Endodermal cell (in vitro differentiated cells): ENCODE measurements at regions not wholly inside any gene's neighbourhood (a gene's known extent, or its start where the extent isn't known, plus 50 kb on each side); places are given as distances from the start of the nearest gene placed in this dataset.

Source experiments
- DNase-seq: peaks from one replicate; pipeline ENCODE4 v3.0.0-alpha.2; 2017
- H3K27ac ChIP-seq: 2 replicates; pipeline ENCODE4 v1.5.1; 2013; ENCODE audit warnings: mild to moderate bottlenecking, low read depth, low read length, moderate library complexity
- H3K27me3 ChIP-seq: 2 replicates; pipeline ENCODE4 v1.6.1; 2013; ENCODE audit warnings: mild to moderate bottlenecking, low read length, moderate library complexity; ENCODE audit not compliant: insufficient read depth, control insufficient read depth, poor library complexity, severe bottlenecking
- H3K36me3 ChIP-seq: 2 replicates; pipeline ENCODE4 v1.7.0; 2013; ENCODE audit warnings: mild to moderate bottlenecking, low read length, moderate library complexity; ENCODE audit not compliant: control insufficient read depth, insufficient read depth
- H3K4me1 ChIP-seq: one replicate; pipeline ENCODE4 v1.7.0; 2013; ENCODE audit warnings: low read length; ENCODE audit not compliant: control insufficient read depth, insufficient read depth
- H3K4me3 ChIP-seq: 2 replicates; pipeline ENCODE4 v1.5.1; 2013; ENCODE audit warnings: mild to moderate bottlenecking, low read length, moderate library complexity
- H3K9ac ChIP-seq: 2 replicates; pipeline ENCODE4 v1.6.1; 2013; ENCODE audit warnings: mild to moderate bottlenecking, low read length, moderate library complexity; ENCODE audit not compliant: poor library complexity, severe bottlenecking; ENCODE audit errors: extremely low read depth
- H3K9me3 ChIP-seq: 2 replicates; pipeline ENCODE4 v1.6.1; 2013; ENCODE audit warnings: mild to moderate bottlenecking, low read length, moderate library complexity; ENCODE audit not compliant: control insufficient read depth
- H3K27ac Mint-ChIP-seq: 2 replicates; pipeline ENCODE4 v1.8.0; 2020; ENCODE audit warnings: mixed read lengths
- H3K27me3 Mint-ChIP-seq: 2 replicates; pipeline ENCODE4 v1.8.0; 2021; ENCODE audit warnings: mild to moderate bottlenecking, mixed read lengths; ENCODE audit not compliant: insufficient read depth
- H3K36me3 Mint-ChIP-seq: 2 replicates; pipeline ENCODE4 v1.8.0; 2020; ENCODE audit warnings: low read depth, mixed read lengths
- H3K4me1 Mint-ChIP-seq: 2 replicates; pipeline ENCODE4 v1.8.0; 2020; ENCODE audit warnings: mixed read lengths
- H3K4me3 Mint-ChIP-seq: 2 replicates; pipeline ENCODE4 v1.8.0; 2020; ENCODE audit warnings: mild to moderate bottlenecking, moderate library complexity, mixed read lengths
- H3K9me3 Mint-ChIP-seq: 2 replicates; pipeline ENCODE4 v1.8.0; 2020; ENCODE audit warnings: mild to moderate bottlenecking, mixed read lengths
- CTCF ChIP-seq: fragments of 200-600 bp; sonication (generic); conservative IDR thresholded peaks from 2 replicates; pipeline ENCODE4 v1.5.0; 2021; ENCODE audit warnings: antibody characterized with exemption, mild to moderate bottlenecking
- WGBS, 2 experiments: methylation state at CpG; one replicate each; pipeline versions ENCODE4 v1.1.5 to v1.1.7; 2013; ENCODE audit warnings: missing lambda C conversion rate in 2 of 2, mixed read lengths in 1 of 2; ENCODE audit not compliant: insufficient coverage in 1 of 2, insufficient read length in 1 of 2; 5-methylcytosine and 5-hydroxymethylcytosine counted together

- no peaks in the 10 kb centered on the region for H3K9me3 Mint-ChIP-seq
- TF ChIP-seq CTCF: no peak
- H3K4me1 Mint-ChIP-seq: peaks cover 15% of the 10 kb centered on the region
- H3K36me3 ChIP-seq: no peaks in the 10 kb centered on the region
- DNase-seq: no peak
- H3K27me3 Mint-ChIP-seq: no peaks in the 10 kb centered on the region
- H3K27ac ChIP-seq: no peak overlapping the region
- no peak overlapping the region for H3K4me3 ChIP-seq
- H3K9ac ChIP-seq: no peak overlapping the region
- no peak overlapping the region for H3K27ac Mint-ChIP-seq
- 90% methylated on average over 1 of the region's 1 CpG; no CpG with 5 or more reads in 1 of the 2 experiments for WGBS, 2 experiments
- H3K36me3 Mint-ChIP-seq: no peaks in the 10 kb centered on the region
- H3K4me3 Mint-ChIP-seq: no peak overlapping the region
- H3K4me1 ChIP-seq: peaks cover 9% of the 10 kb centered on the region
- H3K9me3 ChIP-seq: no peaks in the 10 kb centered on the region
- no peaks in the 10 kb centered on the region for H3K27me3 ChIP-seq
Measured at GRCh38 chr5:92748072-92748676, 832.8 kb downstream of the NR2F1-AS1 start.

- H3K27me3 ChIP-seq: no peaks in the 10 kb centered on the region
- no peak for DNase-seq
- no peak overlapping the region for H3K9ac ChIP-seq
- Mint-ChIP-seq H3K4me3 (no peak overlapping the region), H3K4me1 (no peaks in the 10 kb centered on the region), H3K36me3 (peaks cover under 1% of the 10 kb centered on the region), H3K27me3 (peaks cover under 1% of the 10 kb centered on the region), H3K27ac (no peak overlapping the region), H3K9me3 (peaks cover 5% of the 10 kb centered on the region)
- H3K36me3 ChIP-seq: no peaks in the 10 kb centered on the region
- 86% methylated on average over 1 to 2 of the region's 2 CpGs for WGBS, 2 experiments
- no peak overlapping the region for H3K4me3 ChIP-seq
- no peak for TF ChIP-seq CTCF
- H3K4me1 ChIP-seq: no peaks in the 10 kb centered on the region
- H3K27ac ChIP-seq: no peak overlapping the region
- H3K9me3 ChIP-seq: no peaks in the 10 kb centered on the region
Measured at GRCh38 chr5:92741906-92742305, 839.1 kb downstream of the NR2F1-AS1 start.

GRCh38 chr5:92734211-92734940 lies 846.6 kb downstream of the NR2F1-AS1 start:
- H3K27ac Mint-ChIP-seq: no peak overlapping the region
- H3K9me3 ChIP-seq: no peaks in the 10 kb centered on the region
- peaks cover 9% of the 10 kb centered on the region for H3K9me3 Mint-ChIP-seq
- TF ChIP-seq CTCF: no peak
- no peak overlapping the region for H3K27ac ChIP-seq
- H3K4me1 ChIP-seq: peaks cover 5% of the 10 kb centered on the region
- H3K4me3 Mint-ChIP-seq: no peak overlapping the region
- H3K36me3 Mint-ChIP-seq: peaks cover 2% of the 10 kb centered on the region
- no peaks in the 10 kb centered on the region for H3K27me3 ChIP-seq
- H3K9ac ChIP-seq: no peak overlapping the region
- peaks cover 2% of the 10 kb centered on the region for H3K27me3 Mint-ChIP-seq
- H3K4me1 Mint-ChIP-seq: no peaks in the 10 kb centered on the region
- no peak overlapping the region for H3K4me3 ChIP-seq
- DNase-seq: no peak
- no peaks in the 10 kb centered on the region for H3K36me3 ChIP-seq
- 80 to 96% methylated on average over 1 to 2 of the region's 2 CpGs for WGBS, 2 experiments
